ENCODE measurements at regions not wholly inside any gene's neighbourhood (a gene's known extent, or its start where the extent isn't known, plus 50 kb on each side); places are given as distances from the start of the nearest gene placed in this dataset.

DNA sequence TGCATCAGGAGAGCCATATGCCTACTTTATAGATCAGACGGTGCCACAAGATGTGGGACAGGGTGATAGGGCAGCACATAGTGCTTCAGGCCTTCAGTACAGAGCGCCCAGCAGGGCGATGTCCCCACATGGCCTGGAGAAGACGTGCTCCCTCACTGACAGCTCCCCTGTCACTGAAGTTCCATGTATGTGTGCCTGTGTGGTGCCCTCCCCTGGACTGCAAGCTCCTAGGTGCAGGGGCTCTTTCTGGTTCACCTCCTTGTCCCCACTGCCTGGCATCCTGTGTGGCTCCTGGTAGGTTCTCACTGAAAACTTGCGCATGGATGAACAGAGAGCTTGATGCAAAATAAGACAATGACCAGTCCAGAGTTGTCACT is 233.1 kb downstream of the GADD45G start:
- Histone ChIP-seq H3K9me3 (ENCODE audit: insufficient read depth in 2 of 2, low read depth in 1 of 2, low read length in 1 of 2) (no peaks in the 10 kb centered on the region), H4K91ac (replicated peaks; ENCODE audit: insufficient read length, low read length) (no peak overlapping the region), H2BK5ac (ENCODE audit: low read depth, low read length) (no peak overlapping the region), H3K27ac (ENCODE audit: low read depth, low read length) (no peak overlapping the region), H3K9ac (replicated peaks in 1 of 4; ENCODE audit: extremely low read depth in 1 of 4, low read depth in 3 of 4, low read length in 3 of 4) (no peak overlapping the region), H3K4me2 (ENCODE audit: insufficient read depth in 1 of 2, low read depth in 2 of 2, low read length in 2 of 2) (no peak overlapping the region), H3K79me2 (ENCODE audit: control insufficient read depth in 1 of 2, insufficient read depth in 2 of 2, low read length in 2 of 2) (no peaks in the 10 kb centered on the region), H3K14ac (ENCODE audit: insufficient read length) (no peak overlapping the region), H3K27me3 (replicated peaks in 1 of 4; ENCODE audit: control insufficient read depth in 3 of 4, extremely low read depth in 1 of 4, insufficient read depth in 3 of 4, low read length in 3 of 4) (peaks cover 0 to 3% (median 0%) of the 10 kb centered on the region in 4 experiments; a peak in 1 of 7 replicates), H2AFZ (ENCODE audit: low read length) (0 out of 2 replicates have a peak overlapping the region, but pooled peaks have one; percentile 14), H2BK120ac (replicated peaks; ENCODE audit: low read depth, low read length) (no peak overlapping the region), H2BK15ac (ENCODE audit: low read length) (no peak overlapping the region), H4K5ac (ENCODE audit: insufficient read length, low read depth, low read length) (no peak overlapping the region), H3K18ac (ENCODE audit: extremely low read depth, low read length) (no peak overlapping the region), H3K23me2 (ENCODE audit: low read depth, low read length) (no peaks in the 10 kb centered on the region), H2BK12ac (ENCODE audit: low read depth, low read length) (no peak overlapping the region), H3K36me3 (ENCODE audit: control insufficient read depth in 2 of 4, insufficient read depth in 4 of 4, low read length in 3 of 4) (no peaks in the 10 kb centered on the region), H3K4me1 (replicated peaks in 1 of 4; ENCODE audit: control insufficient read depth in 3 of 4, insufficient read depth in 4 of 4, low read length in 3 of 4) (peaks cover 1 to 15% (median 9%) of the 10 kb centered on the region in 4 experiments; a peak in 6 of 7 replicates), H2AK5ac (ENCODE audit: low read depth, low read length) (no peak overlapping the region), H4K20me1 (replicated peaks in 1 of 2; ENCODE audit: control insufficient read depth in 1 of 2, insufficient read depth in 2 of 2, low read length in 2 of 2) (no peaks in the 10 kb centered on the region), H3K4me3 (ENCODE audit: extremely low read depth in 1 of 4, insufficient read depth in 2 of 4, low read depth in 3 of 4, low read length in 4 of 4) (no peak overlapping the region), H2BK20ac (ENCODE audit: low read length) (peak overlapping the region; percentile 11; the same call in 1 of the 2 replicates), H3K4ac (replicated peaks; ENCODE audit: insufficient read length, low read depth, low read length) (no peak overlapping the region), H3K23ac (ENCODE audit: insufficient read length) (no peak overlapping the region), H3K56ac (replicated peaks; ENCODE audit: insufficient read length, low read depth, low read length) (no peak overlapping the region), H4K8ac (ENCODE audit: extremely low read depth, insufficient read depth, low read length) (no peak overlapping the region), H3K79me1 (ENCODE audit: low read depth, low read length) (no peaks in the 10 kb centered on the region)
- WGBS, 2 experiments (ENCODE audit: extremely low coverage in 1 of 2, insufficient coverage in 1 of 2, insufficient read length in 1 of 2, insufficient replicate concordance in 2 of 2, low coverage in 1 of 2, low lambda C conversion rate in 2 of 2, missing lambda C conversion rate in 1 of 2), result 95% methylated on average over 5 of the region's 5 CpGs; no CpG with 5 or more reads in 1 of the 2 experiments
- POLR2A ChIA-PET (ENCODE audit: partially characterized antibody), result interaction anchor here (1.1 to 1.3 kb wide), 2 partner anchors 79 to 233 kb away, joined by 3 read pairs; partner anchors contain the start of gene GADD45G
- DNase-seq (ENCODE audit: low read depth in 1 of 2, low spot score in 2 of 2), result no peak
- CTCF ChIA-PET (ENCODE audit: partially characterized antibody), result interaction anchor here (0.7 to 1.7 kb wide), 4 partner anchors 75 to 264 kb away, joined by 3 to 5 read pairs (median 3); no protein-coding TSS in a partner anchor
- FAIRE-seq, result no peak
- TF ChIP-seq ASH2L (IDR thresholded peaks at IDR 0.05; ENCODE audit: low read length) (no peak), RXRA (IDR thresholded peaks at IDR 0.05; ENCODE audit: insufficient read depth, low read depth, low read length) (no peak), FOSL1 (IDR thresholded peaks at IDR 0.05; ENCODE audit: insufficient read depth, low read depth, low read length) (no peak), SRF (IDR thresholded peaks at IDR 0.05; ENCODE audit: low read depth, low read length) (no peak), RAD21 (IDR thresholded peaks at IDR 0.05 in 1 of 2, conservative IDR thresholded peaks at IDR 0.05 in 1 of 2; ENCODE audit: low read depth in 2 of 2, low read length in 2 of 2) (no peak), SUZ12 (IDR thresholded peaks at IDR 0.05; ENCODE audit: low read length) (no peak), POLR2AphosphoS5 (IDR thresholded peaks at IDR 0.05; ENCODE audit: low read depth, low read length) (no peak), CHD2 (IDR thresholded peaks at IDR 0.05; ENCODE audit: low read length) (no peak), EGR1 (IDR thresholded peaks at IDR 0.05; ENCODE audit: borderline replicate concordance, low read depth, low read length) (no peak), EZH2 (IDR thresholded peaks at IDR 0.05; ENCODE audit: low read depth, low read length, severe bottlenecking) (no peak), YY1 (IDR thresholded peaks at IDR 0.05; ENCODE audit: low read depth, low read length) (no peak)
- TF ChIP-seq, protein P1, sequence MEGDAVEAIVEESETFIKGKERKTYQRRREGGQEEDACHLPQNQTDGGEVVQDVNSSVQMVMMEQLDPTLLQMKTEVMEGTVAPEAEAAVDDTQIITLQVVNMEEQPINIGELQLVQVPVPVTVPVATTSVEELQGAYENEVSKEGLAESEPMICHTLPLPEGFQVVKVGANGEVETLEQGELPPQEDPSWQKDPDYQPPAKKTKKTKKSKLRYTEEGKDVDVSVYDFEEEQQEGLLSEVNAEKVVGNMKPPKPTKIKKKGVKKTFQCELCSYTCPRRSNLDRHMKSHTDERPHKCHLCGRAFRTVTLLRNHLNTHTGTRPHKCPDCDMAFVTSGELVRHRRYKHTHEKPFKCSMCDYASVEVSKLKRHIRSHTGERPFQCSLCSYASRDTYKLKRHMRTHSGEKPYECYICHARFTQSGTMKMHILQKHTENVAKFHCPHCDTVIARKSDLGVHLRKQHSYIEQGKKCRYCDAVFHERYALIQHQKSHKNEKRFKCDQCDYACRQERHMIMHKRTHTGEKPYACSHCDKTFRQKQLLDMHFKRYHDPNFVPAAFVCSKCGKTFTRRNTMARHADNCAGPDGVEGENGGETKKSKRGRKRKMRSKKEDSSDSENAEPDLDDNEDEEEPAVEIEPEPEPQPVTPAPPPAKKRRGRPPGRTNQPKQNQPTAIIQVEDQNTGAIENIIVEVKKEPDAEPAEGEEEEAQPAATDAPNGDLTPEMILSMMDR (IDR thresholded peaks at IDR 0.05; ENCODE audit: control extremely low read depth in 1 of 3, insufficient read depth in 1 of 3, low read depth in 1 of 3, low read length in 3 of 3), result no peak

Data from H1 (cell line).